ENCODE measurements at regions not wholly inside any gene's neighbourhood (a gene's known extent, or its start where the extent isn't known, plus 50 kb on each side); places are given as distances from the start of the nearest gene placed in this dataset.

GRCh38 chr9:109889456-109889855 lies 109.5 kb downstream of the PALM2AKAP2 start:
- no peak overlapping the region for H2AFZ ChIP-seq (ENCODE audit: low read length)
- no peaks in the 10 kb centered on the region for H3K36me3 ChIP-seq (ENCODE audit: insufficient read depth, low read length)
- no peak overlapping the region for H3K27ac ChIP-seq (ENCODE audit: low read depth, low read length)
- DNase-seq (ENCODE audit: insufficient read length, low spot score, missing footprints) = no peak
- H3K4me1 ChIP-seq (ENCODE audit: insufficient read depth, low read length) = peaks cover 15% of the 10 kb centered on the region
- H3K4me3 ChIP-seq (ENCODE audit: insufficient read depth, low read length) = no peak overlapping the region
- H3K79me2 ChIP-seq (ENCODE audit: insufficient read depth, low read length) = no peaks in the 10 kb centered on the region
- no peak overlapping the region for H3K4me2 ChIP-seq (ENCODE audit: insufficient read depth, low read length)
- H3K27me3 ChIP-seq (ENCODE audit: insufficient read depth, low read length) = no peaks in the 10 kb centered on the region
- no peaks in the 10 kb centered on the region for H4K20me1 ChIP-seq (ENCODE audit: insufficient read depth, low read length)
- no peak for TF ChIP-seq CTCF (IDR thresholded peaks at IDR 0.05; ENCODE audit: extremely low read depth, low read depth, low read length)
- H3K9me3 ChIP-seq (ENCODE audit: low read depth, low read length) = no peaks in the 10 kb centered on the region

GRCh38 chr9:109893241-109893640 lies 113.2 kb downstream of the PALM2AKAP2 start:
- no peaks in the 10 kb centered on the region for H3K36me3 ChIP-seq (ENCODE audit: insufficient read depth, low read length)
- H3K27ac ChIP-seq (ENCODE audit: low read depth, low read length) = no peak overlapping the region
- H4K20me1 ChIP-seq (ENCODE audit: insufficient read depth, low read length) = peaks cover 3% of the 10 kb centered on the region
- no peak overlapping the region for H3K4me2 ChIP-seq (ENCODE audit: insufficient read depth, low read length)
- no peak overlapping the region for H3K4me3 ChIP-seq (ENCODE audit: insufficient read depth, low read length)
- no peaks in the 10 kb centered on the region for H3K27me3 ChIP-seq (ENCODE audit: insufficient read depth, low read length)
- H3K79me2 ChIP-seq (ENCODE audit: insufficient read depth, low read length) = no peaks in the 10 kb centered on the region
- DNase-seq (ENCODE audit: insufficient read length, low spot score, missing footprints) = no peak
- TF ChIP-seq CTCF (IDR thresholded peaks at IDR 0.05; ENCODE audit: extremely low read depth, low read depth, low read length) = no peak
- H3K9me3 ChIP-seq (ENCODE audit: low read depth, low read length) = no peaks in the 10 kb centered on the region
- no peak overlapping the region for H2AFZ ChIP-seq (ENCODE audit: low read length)
- peaks cover 12% of the 10 kb centered on the region for H3K4me1 ChIP-seq (ENCODE audit: insufficient read depth, low read length)

GRCh38 chr9:109894473-109894872 lies 114.5 kb downstream of the PALM2AKAP2 start:
- H3K79me2 ChIP-seq (ENCODE audit: insufficient read depth, low read length) = no peaks in the 10 kb centered on the region
- H3K27me3 ChIP-seq (ENCODE audit: insufficient read depth, low read length) = no peaks in the 10 kb centered on the region
- peak overlapping the region; percentile 47 for H3K27ac ChIP-seq (ENCODE audit: low read depth, low read length)

More at GRCh38 chr9:109894473-109894872, 114.5 kb downstream of the PALM2AKAP2 start:
- Histone ChIP-seq H3K4me3 (ENCODE audit: insufficient read depth, low read length) (no peak overlapping the region), H2AFZ (ENCODE audit: low read length) (no peak overlapping the region), H3K4me2 (ENCODE audit: insufficient read depth, low read length) (no peak overlapping the region), H3K9me3 (ENCODE audit: low read depth, low read length) (no peaks in the 10 kb centered on the region), H3K36me3 (ENCODE audit: insufficient read depth, low read length) (no peaks in the 10 kb centered on the region), H3K4me1 (ENCODE audit: insufficient read depth, low read length) (peaks cover 12% of the 10 kb centered on the region), H4K20me1 (ENCODE audit: insufficient read depth, low read length) (peaks cover 3% of the 10 kb centered on the region)
- TF ChIP-seq CTCF (IDR thresholded peaks at IDR 0.05; ENCODE audit: extremely low read depth, low read depth, low read length) = no peak
- DNase-seq (ENCODE audit: insufficient read length, low spot score, missing footprints) = no peak
